HG03175 (cell line): ENCODE measurements at regions not wholly inside any gene's neighbourhood (a gene's known extent, or its start where the extent isn't known, plus 50 kb on each side); places are given as distances from the start of the nearest gene placed in this dataset.
"Not testable (repeated sequence)": the region's sequence is repeated elsewhere in the genome, so short reads cannot be mapped to it uniquely, and the experiment has no call there.

ENCODE experiments used
- ATAC-seq: cut with Tn5 transposase; IDR thresholded peaks from one replicate; pipeline ENCODE4 v1.9.1; 2021; ENCODE audit warnings: mild to moderate bottlenecking, moderate library complexity; ENCODE audit not compliant: unreplicated experiment

GRCh38 chrX:8105531-8105930 is 65.5 kb downstream of the VCX2 start:
- ATAC-seq = no peak

GRCh38 chrX:8103655-8104054 is 67.4 kb downstream of the VCX2 start:
- ATAC-seq = no peak

- no peak for ATAC-seq
These were observed 79.6 kb downstream of the VCX2 start for GRCh38 chrX:8091510-8091909.

- ATAC-seq = no peak
These were observed 80.2 kb downstream of the VCX2 start for GRCh38 chrX:8090906-8091305.

- ATAC-seq = no peak
These were observed 80.6 kb downstream of the VCX2 start for GRCh38 chrX:8090482-8090881.

GRCh38 chrX:8089141-8089540 is 81.9 kb downstream of the VCX2 start:
- ATAC-seq = no peak

GRCh38 chrX:8084006-8084405 is 87.1 kb downstream of the VCX2 start:
- no peak for ATAC-seq

- no peak for ATAC-seq
These were observed 87.8 kb downstream of the VCX2 start for GRCh38 chrX:8083286-8083685.

- no peak for ATAC-seq
These were observed 95.4 kb downstream of the VCX2 start for GRCh38 chrX:8075636-8076035.

- no peak for ATAC-seq
These were observed 103.2 kb downstream of the VCX2 start for GRCh38 chrX:8067754-8068462.

GRCh38 chrX:8052909-8053308 is 118.2 kb downstream of the VCX2 start:
- no peak for ATAC-seq

GRCh38 chrX:8049827-8050226 is 121.2 kb downstream of the VCX2 start:
- ATAC-seq = no peak

- ATAC-seq = no peak
These were observed 121.3 kb upstream of the PNPLA4 start for GRCh38 chrX:8048466-8048865.

- ATAC-seq = no peak
These were observed 117.7 kb upstream of the PNPLA4 start for GRCh38 chrX:8044947-8045346.

GRCh38 chrX:8043546-8043945 is 116.3 kb upstream of the PNPLA4 start:
- no peak for ATAC-seq

- no peak for ATAC-seq
These were observed 115.9 kb upstream of the PNPLA4 start for GRCh38 chrX:8043121-8043520.

GRCh38 chrX:8042304-8042703 is 115.1 kb upstream of the PNPLA4 start:
- no peak for ATAC-seq

GRCh38 chrX:8039711-8040110 is 112.5 kb upstream of the PNPLA4 start:
- ATAC-seq = not testable (repeated sequence)

GRCh38 chrX:8037593-8038348 is 110.6 kb upstream of the PNPLA4 start:
- ATAC-seq = no peak

GRCh38 chrX:8036914-8037313 is 109.7 kb upstream of the PNPLA4 start:
- ATAC-seq = no peak

GRCh38 chrX:8034058-8034457 is 106.8 kb upstream of the PNPLA4 start:
- no peak for ATAC-seq

- no peak for ATAC-seq
These were observed 106.0 kb upstream of the PNPLA4 start for GRCh38 chrX:8033175-8033574.

GRCh38 chrX:8030361-8030760 is 103.1 kb upstream of the PNPLA4 start:
- ATAC-seq = no peak
